CD4-positive, alpha-beta T cell treated with Interferon alpha-2 for 1 hour (primary cell): ENCODE measurements at regions not wholly inside any gene's neighbourhood (a gene's known extent, or its start where the extent isn't known, plus 50 kb on each side); places are given as distances from the start of the nearest gene placed in this dataset.
A peak's percentile ranks its signal among the peaks of the same experiment; 100 is the strongest.

ENCODE experiments used
- DNase-seq, 2 donors: peaks; one replicate each; pipeline ENCODE4 v3.0.0-alpha.2; 2020 to 2022

- DNase-seq = no peak
These were observed 311.2 kb downstream of the AACS start for GRCh38 chr12:125376422-125376821.

DNA sequence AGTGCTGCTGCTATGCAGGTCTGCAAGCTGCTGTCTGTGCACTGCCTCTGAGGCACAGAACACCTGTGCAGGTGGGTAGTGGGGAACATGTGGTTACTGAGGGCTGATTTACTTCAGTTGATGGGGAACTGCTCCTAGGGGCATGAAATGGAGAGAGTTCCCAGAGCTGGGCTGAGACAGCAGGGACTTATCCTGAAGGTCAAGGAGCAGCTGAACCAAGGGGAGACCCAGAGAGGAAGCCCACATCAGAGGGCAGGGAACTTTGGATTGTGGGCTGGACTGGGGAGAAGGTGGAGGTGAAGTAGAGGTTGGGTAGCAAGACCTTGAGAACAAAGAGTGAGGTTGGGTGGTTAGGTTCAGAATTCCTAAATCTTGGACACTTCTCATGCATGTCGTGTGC, 311.9 kb downstream of the AACS start:
- DNase-seq = no peak

- DNase-seq = no peak
These were observed 316.1 kb downstream of the AACS start for GRCh38 chr12:125381373-125381772.

- DNase-seq = no peak
These were observed 317.7 kb downstream of the AACS start for GRCh38 chr12:125382926-125383325.

GRCh38 chr12:125386652-125387051, 321.4 kb downstream of the AACS start:
- no peak for DNase-seq

GRCh38 chr12:125387206-125387605, 322.0 kb downstream of the AACS start:
- DNase-seq = no peak

DNA sequence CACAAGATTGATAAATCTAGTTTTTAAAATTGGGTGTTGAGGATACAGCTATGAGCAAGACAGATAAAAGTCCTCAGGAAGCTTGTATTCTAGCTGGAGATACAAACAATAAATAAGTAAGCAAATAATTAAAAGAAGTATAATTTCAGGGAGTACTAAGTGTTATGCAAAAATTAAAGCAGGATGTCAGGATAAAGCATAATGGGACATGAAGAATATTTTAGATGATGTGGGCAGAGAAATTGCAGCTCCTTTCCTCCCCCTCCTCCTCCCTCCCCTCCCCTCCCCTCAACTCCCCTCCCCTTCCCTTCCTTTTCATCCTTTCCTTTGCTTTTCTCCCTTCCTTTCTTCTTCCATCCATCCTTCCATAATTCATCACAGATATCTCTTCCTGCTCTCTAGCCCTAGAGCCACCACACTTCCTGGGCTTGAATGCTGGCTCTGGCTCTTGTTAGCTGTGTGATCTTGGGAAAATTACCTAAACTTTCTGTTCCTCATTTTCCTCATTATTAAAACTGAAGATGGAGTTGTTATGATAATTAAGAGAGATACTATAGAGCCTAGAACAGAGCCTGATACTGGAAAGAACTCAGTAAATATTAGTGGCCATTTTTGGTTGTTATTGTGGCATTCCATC, 323.9 kb downstream of the AACS start:
- DNase-seq = no peak

DNA sequence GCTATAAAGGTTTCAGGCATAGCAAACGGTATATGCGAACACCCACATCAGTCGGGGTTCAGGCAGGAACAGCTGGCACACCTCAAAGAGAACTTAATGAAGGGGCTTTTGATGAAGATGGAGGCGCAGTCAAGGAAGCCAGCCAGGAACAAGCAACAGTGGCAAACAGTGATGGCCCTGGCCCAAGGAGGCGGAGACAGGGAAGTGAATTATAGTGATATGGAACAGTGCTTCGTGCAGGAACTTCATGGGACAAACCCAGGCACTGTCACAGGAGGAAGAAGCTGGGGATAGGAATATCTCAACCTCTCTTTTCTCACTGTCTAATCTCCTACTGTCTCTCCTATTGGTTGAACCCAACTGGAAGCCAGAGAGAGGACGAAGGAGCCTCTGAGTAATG, 328.3 kb downstream of the AACS start:
- DNase-seq = no peak

- no peak for DNase-seq
These were observed 330.5 kb downstream of the AACS start for GRCh38 chr12:125395583-125396215.

GRCh38 chr12:125399489-125399888, 334.3 kb downstream of the AACS start:
- DNase-seq = no peak

DNA sequence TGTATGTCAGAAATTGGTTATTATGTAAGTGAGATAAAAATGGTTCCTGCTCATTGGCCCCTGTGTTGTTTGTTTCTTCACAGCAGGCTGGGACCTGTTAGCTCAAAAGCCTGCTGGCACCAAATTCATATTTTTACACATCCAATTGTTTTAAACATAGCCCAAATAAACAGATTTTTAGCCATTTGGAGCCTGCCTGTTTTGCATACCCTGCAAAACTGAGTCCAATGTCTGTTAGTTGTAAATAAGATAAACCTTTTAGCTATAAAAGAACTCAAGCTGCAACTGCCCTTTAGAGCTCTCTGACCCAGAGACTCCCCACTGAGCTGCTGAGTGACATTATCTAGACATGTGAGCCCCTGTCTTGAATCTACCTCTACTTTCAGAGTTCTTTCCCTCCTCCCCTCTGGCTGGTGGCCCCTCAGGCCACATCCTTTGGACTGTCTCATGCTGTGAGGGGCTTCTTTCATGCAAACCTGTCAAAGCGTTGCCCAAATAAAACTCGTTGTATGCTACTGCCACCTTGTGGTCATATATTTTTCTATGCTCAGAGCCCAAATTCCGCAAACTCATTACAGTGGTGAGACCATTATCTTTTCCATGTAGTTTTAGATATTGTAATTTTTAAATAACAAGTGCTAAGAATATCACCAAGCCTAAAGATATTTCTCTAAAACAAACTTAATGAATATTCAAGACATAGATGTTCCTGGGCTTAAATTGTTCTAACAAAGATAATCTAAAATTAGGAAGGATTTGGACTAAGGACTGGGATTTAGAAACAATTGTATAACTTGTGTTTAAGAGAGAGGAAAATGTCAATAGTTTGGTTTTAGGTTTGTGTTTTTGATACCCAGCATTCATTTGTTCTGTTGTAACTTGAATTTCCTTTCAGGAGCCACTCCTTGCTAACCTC, 337.9 kb downstream of the AACS start:
- DNase-seq = peak in 1 of 2 donors; percentile 9

DNA sequence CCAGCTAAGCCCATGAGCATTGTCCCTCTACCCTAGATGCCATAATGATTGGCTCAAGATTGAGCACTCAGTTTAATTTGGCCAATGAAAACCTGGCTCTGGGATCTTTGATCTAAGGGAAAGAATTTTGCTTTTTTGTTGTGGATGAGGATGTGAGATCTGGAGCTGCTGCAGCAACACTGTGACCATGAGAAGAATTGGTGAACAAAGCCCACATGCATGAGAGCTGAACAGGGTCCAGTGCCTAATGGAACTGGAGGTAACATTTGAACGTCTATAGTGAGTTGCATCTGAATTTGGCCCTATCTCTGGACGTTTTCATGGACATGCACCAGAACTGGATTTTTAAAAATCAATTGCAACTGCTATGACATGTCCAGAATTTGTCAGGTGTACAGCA, 338.6 kb downstream of the AACS start:
- DNase-seq = no peak

- DNase-seq = no peak
These were observed 340.9 kb downstream of the AACS start for GRCh38 chr12:125406131-125406530.

GRCh38 chr12:125408718-125409117, 343.5 kb downstream of the AACS start:
- DNase-seq = no peak

DNA sequence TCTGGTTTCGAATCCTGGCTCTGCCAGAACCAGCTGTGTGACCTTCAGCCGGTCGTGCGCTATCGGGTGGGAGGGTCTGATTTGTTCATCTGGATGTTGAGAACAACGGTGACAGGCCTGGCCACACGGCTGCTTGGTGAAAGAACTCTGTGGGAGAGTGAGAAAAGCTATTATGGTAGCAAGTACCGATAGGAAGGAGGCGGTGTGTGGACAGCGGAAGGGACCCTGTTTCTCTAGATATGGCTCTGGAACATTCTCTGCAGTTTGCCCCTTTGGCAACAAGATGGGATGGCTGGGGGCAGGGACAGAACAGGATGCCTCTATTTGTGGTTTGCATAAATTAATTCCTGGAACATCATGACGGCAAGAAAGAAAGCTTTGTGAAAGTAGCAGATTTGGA, 347.3 kb downstream of the AACS start:
- DNase-seq = no peak

GRCh38 chr12:125417446-125417845, 352.2 kb downstream of the AACS start:
- DNase-seq = no peak

- no peak for DNase-seq
These were observed 353.8 kb downstream of the AACS start for GRCh38 chr12:125418902-125419564.

DNA sequence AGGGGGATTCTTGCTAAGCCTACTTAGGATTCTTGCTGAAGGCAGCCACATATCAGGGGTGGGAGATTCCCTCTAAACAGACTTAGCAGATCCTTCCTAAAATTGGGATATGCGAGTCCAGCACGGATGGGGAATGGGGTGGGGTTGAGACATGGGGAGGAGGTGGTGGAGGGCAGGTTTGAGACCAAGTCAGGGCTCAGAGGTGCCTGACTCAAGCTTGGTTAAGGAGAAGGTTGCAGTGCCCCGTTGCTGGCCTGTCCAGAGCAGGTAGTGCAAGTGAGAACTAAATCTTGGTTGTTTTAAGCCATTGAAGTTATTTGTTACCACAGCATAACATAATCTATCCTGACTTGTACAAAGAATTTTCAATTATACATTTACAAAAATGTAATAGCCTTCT, 359.7 kb downstream of the AACS start:
- no peak for DNase-seq

DNA sequence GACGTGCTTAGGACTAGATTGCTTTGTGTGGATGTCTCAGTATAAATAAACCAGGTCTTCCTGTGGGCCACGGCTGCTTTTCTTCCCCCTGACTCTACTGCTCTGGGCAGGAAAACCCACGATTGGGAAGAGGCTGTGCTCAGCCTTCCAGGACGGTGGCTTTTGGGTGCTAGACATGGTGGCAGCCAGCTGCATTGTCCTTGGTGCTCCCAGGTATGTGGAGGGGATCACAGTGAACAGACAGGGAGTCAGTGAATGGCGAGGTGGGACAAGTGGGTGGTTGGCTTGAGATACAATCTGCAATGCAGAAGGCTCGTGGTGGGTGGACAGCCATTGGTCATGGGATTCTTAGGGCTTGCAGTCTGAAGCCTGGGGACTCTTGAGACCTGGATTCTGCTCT, 366.3 kb downstream of the AACS start:
- DNase-seq = no peak

- no peak for DNase-seq
These were observed 368.9 kb downstream of the AACS start for GRCh38 chr12:125434131-125434530.

DNA sequence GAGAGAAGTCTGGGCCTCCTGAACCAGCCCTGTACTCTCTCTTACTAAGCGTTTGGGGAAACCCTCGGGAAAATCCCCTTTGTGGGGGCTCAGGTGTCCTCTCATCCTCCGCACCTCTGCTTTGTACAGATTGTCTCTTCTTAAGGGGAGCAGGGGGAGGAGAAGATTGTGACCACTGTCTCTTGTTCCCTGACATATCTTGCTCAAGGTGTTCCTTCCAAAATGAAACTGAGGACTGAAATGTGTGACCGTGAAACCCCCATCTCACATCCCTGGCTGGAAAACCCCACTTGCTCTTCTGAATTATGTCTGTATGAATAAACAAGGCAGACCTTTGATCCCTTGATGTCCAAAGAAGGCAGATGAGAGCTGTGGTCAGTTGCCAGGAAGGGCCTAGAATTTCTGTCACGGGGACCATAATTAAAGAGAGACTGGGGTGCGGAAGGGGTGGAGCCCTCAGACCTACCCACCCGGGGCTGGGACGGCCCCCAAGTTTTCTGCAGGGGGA, 369.8 kb downstream of the AACS start:
- no peak for DNase-seq

GRCh38 chr12:125435871-125436270, 370.6 kb downstream of the AACS start:
- no peak for DNase-seq

DNA sequence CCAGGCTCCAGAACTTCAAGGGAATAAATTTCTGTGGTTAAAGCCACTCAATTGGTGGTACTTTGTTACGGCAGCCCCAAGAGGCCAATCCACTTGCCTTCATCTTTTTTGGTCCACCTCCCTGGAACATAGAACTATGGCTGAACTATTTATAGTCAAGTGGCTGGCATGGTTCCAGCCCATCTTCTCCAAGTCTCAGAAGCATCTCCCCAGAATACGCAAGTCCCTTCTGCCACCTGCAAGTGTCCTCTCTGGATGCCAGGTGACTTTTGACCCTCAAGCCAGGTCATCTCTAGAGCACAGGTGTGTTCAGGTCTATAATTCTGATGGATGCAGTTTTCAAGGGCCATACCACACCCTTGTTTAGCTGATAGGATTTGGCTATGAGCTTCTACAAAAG, 371.5 kb downstream of the AACS start:
- no peak for DNase-seq
